ENCODE measurements at regions not wholly inside any gene's neighbourhood (a gene's known extent, or its start where the extent isn't known, plus 50 kb on each side); places are given as distances from the start of the nearest gene placed in this dataset.

DNA sequence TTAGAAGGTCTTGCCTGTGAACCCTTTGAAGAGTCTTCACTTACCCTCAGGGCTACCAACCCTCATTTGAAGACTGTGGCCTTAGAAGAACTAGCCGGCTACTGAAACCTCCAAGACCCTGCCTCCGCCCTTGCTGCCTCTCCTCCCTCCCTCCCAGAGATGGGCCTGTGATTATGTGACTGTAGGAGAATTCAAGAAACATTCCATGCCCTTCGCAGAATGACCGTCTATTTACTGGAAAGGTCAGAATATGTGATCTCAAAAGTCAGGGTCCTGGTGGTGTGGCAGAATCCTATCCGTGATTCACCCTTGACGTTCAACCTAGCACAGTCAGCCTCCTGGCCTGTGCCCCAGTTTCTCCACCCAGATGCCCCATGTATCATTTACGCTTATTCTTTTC is 109.6 kb downstream of the CTNND1 start:
- Histone ChIP-seq H3K27me3 (no peaks in the 10 kb centered on the region), H3K4me3 (no peak overlapping the region), H3K9me3 (no peaks in the 10 kb centered on the region), H3K27ac (no peak overlapping the region), H3K4me1 (no peaks in the 10 kb centered on the region), H3K36me3 (no peaks in the 10 kb centered on the region)
- no peak for DNase-seq (ENCODE audit: low spot score in 2 of 2)
- intact Hi-C loops (cut with DNase I; ENCODE audit: low total_unique reads): no loop called here
- TF ChIP-seq POLR2A (IDR thresholded peaks at IDR 0.05) (no peak), POLR2AphosphoS5 (IDR thresholded peaks at IDR 0.05) (no peak)
- TF ChIP-seq, protein P1, sequence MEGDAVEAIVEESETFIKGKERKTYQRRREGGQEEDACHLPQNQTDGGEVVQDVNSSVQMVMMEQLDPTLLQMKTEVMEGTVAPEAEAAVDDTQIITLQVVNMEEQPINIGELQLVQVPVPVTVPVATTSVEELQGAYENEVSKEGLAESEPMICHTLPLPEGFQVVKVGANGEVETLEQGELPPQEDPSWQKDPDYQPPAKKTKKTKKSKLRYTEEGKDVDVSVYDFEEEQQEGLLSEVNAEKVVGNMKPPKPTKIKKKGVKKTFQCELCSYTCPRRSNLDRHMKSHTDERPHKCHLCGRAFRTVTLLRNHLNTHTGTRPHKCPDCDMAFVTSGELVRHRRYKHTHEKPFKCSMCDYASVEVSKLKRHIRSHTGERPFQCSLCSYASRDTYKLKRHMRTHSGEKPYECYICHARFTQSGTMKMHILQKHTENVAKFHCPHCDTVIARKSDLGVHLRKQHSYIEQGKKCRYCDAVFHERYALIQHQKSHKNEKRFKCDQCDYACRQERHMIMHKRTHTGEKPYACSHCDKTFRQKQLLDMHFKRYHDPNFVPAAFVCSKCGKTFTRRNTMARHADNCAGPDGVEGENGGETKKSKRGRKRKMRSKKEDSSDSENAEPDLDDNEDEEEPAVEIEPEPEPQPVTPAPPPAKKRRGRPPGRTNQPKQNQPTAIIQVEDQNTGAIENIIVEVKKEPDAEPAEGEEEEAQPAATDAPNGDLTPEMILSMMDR (IDR thresholded peaks at IDR 0.05): no peak

DNA sequence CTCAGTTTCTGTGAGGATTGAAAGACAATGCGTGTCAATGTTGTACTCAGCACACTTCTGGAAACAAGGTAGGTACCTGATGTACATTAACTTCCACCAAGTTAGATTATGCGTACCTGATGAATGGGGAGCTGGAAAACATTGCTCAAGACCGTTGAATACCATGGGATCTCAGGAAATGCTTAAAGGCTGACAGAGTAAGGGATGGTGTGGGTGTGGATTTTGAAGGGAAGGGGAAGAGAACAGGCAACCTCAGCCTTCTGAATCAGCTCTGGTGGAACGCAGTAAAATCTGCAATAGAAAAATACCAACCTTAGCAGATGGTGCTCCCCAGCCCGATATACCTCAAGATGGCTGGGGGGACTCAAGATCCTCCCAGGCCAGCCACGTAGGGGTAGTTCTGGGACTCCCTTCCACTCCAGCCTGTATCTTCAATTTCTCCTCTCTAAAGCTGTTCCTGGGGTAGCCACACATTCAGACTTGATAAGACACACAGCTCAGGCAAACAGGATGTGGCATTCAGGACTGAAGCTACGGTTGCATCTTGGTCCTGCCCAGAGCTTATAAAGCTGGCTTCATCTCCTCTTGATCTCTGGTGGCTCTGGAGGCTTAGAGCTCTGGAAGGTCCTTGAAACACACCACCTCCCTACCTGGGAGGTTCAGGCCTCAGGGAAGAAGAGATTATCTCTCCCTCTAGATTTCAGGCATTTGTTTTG is 111.8 kb downstream of the CTNND1 start:
- TF ChIP-seq POLR2AphosphoS5 (IDR thresholded peaks at IDR 0.05) (no peak), POLR2A (IDR thresholded peaks at IDR 0.05) (no peak)
- TF ChIP-seq, protein P1 (IDR thresholded peaks at IDR 0.05): no peak
- Histone ChIP-seq H3K36me3 (no peaks in the 10 kb centered on the region), H3K4me3 (no peak overlapping the region)

GRCh38 chr11:57874981-57875380 is 113.4 kb downstream of the CTNND1 start:
- Histone ChIP-seq H3K4me3 (no peak overlapping the region), H3K27ac (no peak overlapping the region), H3K36me3 (no peaks in the 10 kb centered on the region), H3K9me3 (no peaks in the 10 kb centered on the region), H3K4me1 (no peaks in the 10 kb centered on the region), H3K27me3 (no peaks in the 10 kb centered on the region)
- TF ChIP-seq, protein P1 (IDR thresholded peaks at IDR 0.05): no peak
- no peak for TF ChIP-seq POLR2A (IDR thresholded peaks at IDR 0.05)
- TF ChIP-seq POLR2AphosphoS5 (IDR thresholded peaks at IDR 0.05): no peak
- intact Hi-C loops (cut with DNase I; ENCODE audit: low total_unique reads): no loop called here
- DNase-seq (ENCODE audit: low spot score in 2 of 2): no peak

More for the DNA sequence above, 111.8 kb downstream of the CTNND1 start:
- no peak overlapping the region for H3K27ac ChIP-seq
- H3K4me1 ChIP-seq: no peaks in the 10 kb centered on the region
- no peaks in the 10 kb centered on the region for H3K9me3 ChIP-seq
- no peaks in the 10 kb centered on the region for H3K27me3 ChIP-seq
- no peak for DNase-seq (ENCODE audit: low spot score in 2 of 2)
- intact Hi-C loops (cut with DNase I; ENCODE audit: low total_unique reads): no loop called here

DNA sequence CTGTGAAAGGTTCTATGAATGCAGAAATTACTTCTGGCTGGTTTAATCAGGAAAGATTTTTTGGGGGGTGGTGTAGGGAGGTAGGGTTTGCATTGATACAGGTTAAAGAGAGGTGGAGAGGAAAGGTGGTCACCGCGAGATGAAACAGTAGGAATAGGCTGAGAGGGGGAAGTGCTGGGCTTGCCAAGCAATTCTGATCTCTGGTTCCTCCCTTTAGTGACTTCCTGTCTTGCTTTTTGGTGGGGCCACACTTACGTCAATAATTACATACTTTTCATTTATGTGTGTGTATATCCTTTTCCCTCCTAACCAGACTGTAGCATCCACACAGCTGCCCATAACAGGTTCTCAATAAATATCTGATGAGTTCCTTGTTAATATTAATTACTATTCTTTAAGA is 120.0 kb downstream of the CTNND1 start:
- H3K4me1 ChIP-seq: no peaks in the 10 kb centered on the region
- DNase-seq (ENCODE audit: low spot score in 2 of 2): no peak
- no peaks in the 10 kb centered on the region for H3K9me3 ChIP-seq

GRCh38 chr11:57883630-57884029 is 122.0 kb downstream of the CTNND1 start:
- DNase-seq (ENCODE audit: low spot score in 2 of 2): no peak
- Histone ChIP-seq H3K36me3 (no peaks in the 10 kb centered on the region), H3K4me3 (no peak overlapping the region), H3K27ac (no peak overlapping the region), H3K9me3 (no peaks in the 10 kb centered on the region), H3K27me3 (no peaks in the 10 kb centered on the region), H3K4me1 (no peaks in the 10 kb centered on the region)
- TF ChIP-seq, protein P1 (IDR thresholded peaks at IDR 0.05): no peak
- TF ChIP-seq POLR2A (IDR thresholded peaks at IDR 0.05) (no peak), POLR2AphosphoS5 (IDR thresholded peaks at IDR 0.05) (no peak)
- intact Hi-C loops (cut with DNase I; ENCODE audit: low total_unique reads): no loop called here

More for the DNA sequence above, 120.0 kb downstream of the CTNND1 start:
- no peak overlapping the region for H3K4me3 ChIP-seq
- TF ChIP-seq, protein P1 (IDR thresholded peaks at IDR 0.05): no peak
- no peak for TF ChIP-seq POLR2A (IDR thresholded peaks at IDR 0.05)
- TF ChIP-seq POLR2AphosphoS5 (IDR thresholded peaks at IDR 0.05): no peak
- H3K27ac ChIP-seq: no peak overlapping the region
- intact Hi-C loops (cut with DNase I; ENCODE audit: low total_unique reads): no loop called here
- H3K27me3 ChIP-seq: no peaks in the 10 kb centered on the region
- no peaks in the 10 kb centered on the region for H3K36me3 ChIP-seq
